ENCODE measurements at regions not wholly inside any gene's neighbourhood (a gene's known extent, or its start where the extent isn't known, plus 50 kb on each side); places are given as distances from the start of the nearest gene placed in this dataset.

- TF ChIP-seq PBX3 (IDR thresholded peaks at IDR 0.05) (no peak), REST (IDR thresholded peaks at IDR 0.05; ENCODE audit: low read depth, low read length) (no peak), CTCF (IDR thresholded peaks at IDR 0.05) (no peak), POLR2AphosphoS5 (IDR thresholded peaks at IDR 0.05; ENCODE audit: low read depth, low read length) (no peak), RFX5 (IDR thresholded peaks at IDR 0.05; ENCODE audit: low read length) (no peak), EP300 (IDR thresholded peaks at IDR 0.05; ENCODE audit: borderline replicate concordance in 1 of 2, low read depth in 1 of 2, low read length in 1 of 2) (no peak), TEAD4 (IDR thresholded peaks at IDR 0.05; ENCODE audit: borderline replicate concordance, insufficient read depth) (no peak), EZH2phosphoT487 (IDR thresholded peaks at IDR 0.05; ENCODE audit: borderline replicate concordance, low read depth) (no peak), YY1 (IDR thresholded peaks at IDR 0.05; ENCODE audit: low read depth) (no peak), CHD2 (IDR thresholded peaks at IDR 0.05; ENCODE audit: low read length, partially characterized antibody) (no peak), JUND (IDR thresholded peaks at IDR 0.05) (no peak), FOXM1 (IDR thresholded peaks at IDR 0.05; ENCODE audit: low read depth) (no peak)
These were observed 251.5 kb upstream of the NR2F2 start for GRCh38 chr15:96079041-96079440.
